Activated CD8-positive, alpha-beta memory T cell treated with anti-CD3 and anti-CD28 coated beads, Interleukin-2, amount 10 ng/mL, durations not matched to agents 7 days and 5 days (primary cell): ENCODE measurements at regions not wholly inside any gene's neighbourhood (a gene's known extent, or its start where the extent isn't known, plus 50 kb on each side); places are given as distances from the start of the nearest gene placed in this dataset.
"Not testable (repeated sequence)": the region's sequence is repeated elsewhere in the genome, so short reads cannot be mapped to it uniquely, and the experiment has no call there.

Experiments
- ATAC-seq: fragments of 150-1000 bp; cut with Tn5 transposase; one replicate; pipeline ENCODE4 v1.10.0; 2021; ENCODE audit warnings: moderate library complexity
- CTCF ChIA-PET: fragments of 350-600 bp; sonication (Branson Sonifier 250); formaldehyde crosslinking; loops from one replicate; lab custom pipeline; 2021; ENCODE audit warnings: antibody characterized with exemption; lab: Charles Lee
- DNase-seq: peaks from one replicate; pipeline ENCODE4 v3.0.0-alpha.2; 2020
- H3K27ac Mint-ChIP-seq: one replicate; pipeline ENCODE4 v1.8.0; 2021; ENCODE audit warnings: mild to moderate bottlenecking, mixed read lengths
- H3K27me3 Mint-ChIP-seq: one replicate; pipeline ENCODE4 v1.8.0; 2021; ENCODE audit warnings: mixed read lengths
- H3K36me3 Mint-ChIP-seq: one replicate; pipeline ENCODE4 v1.8.0; 2021; ENCODE audit warnings: mild to moderate bottlenecking, mixed read lengths
- H3K4me1 Mint-ChIP-seq: one replicate; pipeline ENCODE4 v1.8.0; 2021; ENCODE audit warnings: mixed read lengths
- H3K4me3 Mint-ChIP-seq: one replicate; pipeline ENCODE4 v1.8.0; 2021; ENCODE audit warnings: mild to moderate bottlenecking, moderate library complexity, mixed read lengths
- H3K9me3 Mint-ChIP-seq: one replicate; pipeline ENCODE4 v1.8.0; 2022; ENCODE audit warnings: low read depth, mixed read lengths

- H3K27ac Mint-ChIP-seq, H3K36me3 Mint-ChIP-seq, H3K4me3 Mint-ChIP-seq, H3K4me1 Mint-ChIP-seq, ATAC-seq, CTCF ChIA-PET, H3K27me3 Mint-ChIP-seq, DNase-seq: not testable (repeated sequence)
- peaks cover 11% of the 10 kb centered on the region for H3K9me3 Mint-ChIP-seq
Measured at GRCh38 chr1:217039139-217039538, 315.9 kb upstream of the ESRRG start.

DNA sequence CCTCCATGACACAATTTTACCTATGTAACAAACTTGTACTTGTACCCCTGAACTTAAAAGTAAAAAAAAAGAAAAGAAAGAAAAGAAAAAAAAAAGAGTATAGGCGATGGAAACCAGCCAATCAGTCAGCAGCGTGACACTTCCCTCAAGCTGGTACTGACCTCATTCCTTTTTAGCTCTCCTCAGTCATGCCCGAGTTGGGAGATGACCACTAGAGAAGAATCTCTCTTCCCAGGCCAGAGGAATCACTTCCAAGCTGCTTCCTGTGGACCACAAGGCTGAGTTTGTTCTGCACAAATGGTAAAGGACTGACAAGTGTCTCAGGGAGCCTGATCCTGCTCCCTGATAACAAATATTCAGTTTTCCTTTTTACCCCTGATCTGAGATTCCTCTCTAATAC, 313.5 kb upstream of the ESRRG start:
- CTCF ChIA-PET, result no interaction called here
- no peak overlapping the region for H3K27ac Mint-ChIP-seq

DNA sequence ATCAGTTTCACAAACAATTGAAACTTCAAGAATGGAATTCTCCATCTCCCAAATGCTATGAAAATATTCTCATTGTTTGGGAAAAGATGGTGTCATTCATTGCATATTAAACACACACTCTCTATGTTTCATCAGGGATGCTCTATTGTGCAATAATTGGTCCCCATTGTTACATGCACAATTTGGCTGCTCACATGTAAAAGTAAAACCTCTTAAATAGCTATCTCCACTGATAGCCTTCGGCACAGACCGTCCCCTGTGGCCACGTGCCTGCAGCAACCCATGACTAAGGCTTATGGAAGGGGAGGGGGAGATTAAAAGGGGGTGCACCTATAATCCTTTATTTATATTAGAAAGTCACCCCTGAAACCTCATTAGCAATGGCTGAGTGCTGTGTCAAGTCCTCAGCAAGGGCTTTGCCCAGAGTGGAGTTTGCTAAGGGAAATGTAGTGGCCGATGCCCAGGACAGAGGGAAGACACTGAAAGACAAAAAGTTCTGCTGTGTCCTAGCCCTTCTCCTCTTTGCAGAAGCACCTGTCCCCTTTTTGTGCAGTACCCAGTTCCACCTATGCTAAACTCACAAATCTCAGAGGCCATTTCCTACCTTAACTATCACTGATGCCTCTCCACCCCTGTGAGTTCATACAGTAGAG, 309.6 kb upstream of the ESRRG start:
- ATAC-seq, result no peak
- Mint-ChIP-seq H3K27me3 (no peaks in the 10 kb centered on the region), H3K9me3 (peaks cover 2% of the 10 kb centered on the region), H3K27ac (no peak overlapping the region), H3K4me1 (no peaks in the 10 kb centered on the region), H3K36me3 (no peaks in the 10 kb centered on the region), H3K4me3 (no peak overlapping the region)
- DNase-seq, result no peak
- CTCF ChIA-PET, result no interaction called here

More for the DNA sequence above, 313.5 kb upstream of the ESRRG start:
- H3K9me3 Mint-ChIP-seq, result peaks cover 11% of the 10 kb centered on the region
- H3K27me3 Mint-ChIP-seq, result no peaks in the 10 kb centered on the region
- no peaks in the 10 kb centered on the region for H3K36me3 Mint-ChIP-seq
- no peak for ATAC-seq
- no peak overlapping the region for H3K4me3 Mint-ChIP-seq
- DNase-seq, result no peak
- H3K4me1 Mint-ChIP-seq, result no peaks in the 10 kb centered on the region

DNA sequence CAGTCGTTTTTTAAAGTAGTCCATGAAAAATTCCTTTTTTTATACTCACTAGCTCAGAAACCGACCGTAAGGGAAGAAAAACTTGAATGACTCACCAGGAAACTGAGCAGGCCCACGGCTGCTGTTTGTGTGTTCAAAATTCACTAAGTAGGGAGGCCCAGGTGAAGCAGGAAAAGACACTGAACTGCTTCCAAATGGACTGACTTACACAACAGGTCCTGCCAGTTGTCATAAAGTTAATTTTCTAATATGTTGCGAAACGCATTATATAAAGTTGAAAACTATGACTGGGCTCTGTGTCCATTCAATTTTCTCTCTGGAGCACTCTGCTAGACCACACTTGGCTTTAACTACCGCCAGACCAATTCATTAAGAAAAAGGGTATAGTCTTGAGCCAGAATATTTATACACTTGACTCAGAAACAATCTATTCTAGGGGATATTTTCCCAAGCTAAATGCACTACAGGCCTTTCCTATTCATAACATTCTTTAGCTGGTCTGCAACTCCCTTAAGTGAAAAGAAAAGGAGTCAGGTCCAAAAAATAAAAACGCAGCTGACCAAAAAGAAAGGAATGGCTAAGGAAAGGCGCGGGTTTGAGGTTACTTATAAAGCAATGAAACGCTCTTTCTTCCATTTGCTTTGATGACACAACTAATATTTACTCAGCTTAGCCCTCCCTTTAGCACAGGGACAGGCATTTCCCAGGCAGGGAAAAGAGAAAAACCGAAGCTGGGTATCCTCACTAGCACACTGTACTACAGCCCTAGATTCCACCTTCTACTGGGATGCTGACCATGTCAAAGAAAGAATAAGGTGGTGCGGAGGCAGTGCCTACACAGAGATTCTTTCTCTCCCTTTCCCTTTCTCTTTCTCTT, 306.3 kb upstream of the ESRRG start:
- Mint-ChIP-seq H3K27me3 (no peaks in the 10 kb centered on the region), H3K4me3 (no peak overlapping the region), H3K36me3 (no peaks in the 10 kb centered on the region), H3K27ac (no peak overlapping the region), H3K9me3 (peaks cover 2% of the 10 kb centered on the region), H3K4me1 (no peaks in the 10 kb centered on the region)
- DNase-seq, result no peak
- CTCF ChIA-PET, result no interaction called here
- ATAC-seq, result no peak

GRCh38 chr1:217027403-217028080, 304.3 kb upstream of the ESRRG start:
- H3K36me3 Mint-ChIP-seq, result no peaks in the 10 kb centered on the region
- DNase-seq, result no peak
- no peak for ATAC-seq
- H3K27me3 Mint-ChIP-seq, result no peaks in the 10 kb centered on the region
- no peaks in the 10 kb centered on the region for H3K4me1 Mint-ChIP-seq
- no peak overlapping the region for H3K27ac Mint-ChIP-seq
- no peak overlapping the region for H3K4me3 Mint-ChIP-seq
- CTCF ChIA-PET, result no interaction called here
- H3K9me3 Mint-ChIP-seq, result peaks cover 3% of the 10 kb centered on the region

- Mint-ChIP-seq H3K36me3 (no peaks in the 10 kb centered on the region), H3K27me3 (no peaks in the 10 kb centered on the region), H3K4me3 (no peak overlapping the region), H3K27ac (no peak overlapping the region), H3K9me3 (peaks cover 4% of the 10 kb centered on the region), H3K4me1 (no peaks in the 10 kb centered on the region)
- DNase-seq (no peak), ATAC-seq (no peak)
- CTCF ChIA-PET, result no interaction called here
Measured at GRCh38 chr1:217026531-217026930, 303.3 kb upstream of the ESRRG start.

- DNase-seq, result no peak
- no peaks in the 10 kb centered on the region for H3K36me3 Mint-ChIP-seq
- ATAC-seq, result no peak
- no peak overlapping the region for H3K27ac Mint-ChIP-seq
- CTCF ChIA-PET, result no interaction called here
- no peaks in the 10 kb centered on the region for H3K4me1 Mint-ChIP-seq
- no peaks in the 10 kb centered on the region for H3K27me3 Mint-ChIP-seq
- H3K4me3 Mint-ChIP-seq, result no peak overlapping the region
- peaks cover 5% of the 10 kb centered on the region for H3K9me3 Mint-ChIP-seq
Measured at GRCh38 chr1:217025381-217025780, 302.2 kb upstream of the ESRRG start.

GRCh38 chr1:217024911-217025310, 301.7 kb upstream of the ESRRG start:
- Mint-ChIP-seq H3K36me3 (no peaks in the 10 kb centered on the region), H3K9me3 (peaks cover 5% of the 10 kb centered on the region), H3K27me3 (no peaks in the 10 kb centered on the region), H3K27ac (no peak overlapping the region), H3K4me1 (no peaks in the 10 kb centered on the region), H3K4me3 (no peak overlapping the region)
- DNase-seq (no peak), ATAC-seq (no peak)
- CTCF ChIA-PET, result no interaction called here

- DNase-seq (no peak), ATAC-seq (no peak)
- Mint-ChIP-seq H3K9me3 (peaks cover 5% of the 10 kb centered on the region), H3K4me3 (no peak overlapping the region), H3K27ac (no peak overlapping the region), H3K36me3 (no peaks in the 10 kb centered on the region), H3K4me1 (no peaks in the 10 kb centered on the region), H3K27me3 (no peaks in the 10 kb centered on the region)
- CTCF ChIA-PET, result interaction anchor here (0.7 kb wide), 1 partner anchor 12 kb away, joined by 3 read pairs; no protein-coding TSS in a partner anchor
Measured at GRCh38 chr1:217021956-217022355, 298.7 kb upstream of the ESRRG start.

- Mint-ChIP-seq H3K4me3 (no peak overlapping the region), H3K27me3 (no peaks in the 10 kb centered on the region), H3K27ac (no peak overlapping the region), H3K4me1 (no peaks in the 10 kb centered on the region), H3K9me3 (peaks cover 5% of the 10 kb centered on the region), H3K36me3 (no peaks in the 10 kb centered on the region)
- CTCF ChIA-PET, result interaction anchor here (0.7 kb wide), 1 partner anchor 12 kb away, joined by 3 read pairs; no protein-coding TSS in a partner anchor
- ATAC-seq (no peak), DNase-seq (no peak)
Measured at GRCh38 chr1:217021400-217021799, 298.2 kb upstream of the ESRRG start.

DNA sequence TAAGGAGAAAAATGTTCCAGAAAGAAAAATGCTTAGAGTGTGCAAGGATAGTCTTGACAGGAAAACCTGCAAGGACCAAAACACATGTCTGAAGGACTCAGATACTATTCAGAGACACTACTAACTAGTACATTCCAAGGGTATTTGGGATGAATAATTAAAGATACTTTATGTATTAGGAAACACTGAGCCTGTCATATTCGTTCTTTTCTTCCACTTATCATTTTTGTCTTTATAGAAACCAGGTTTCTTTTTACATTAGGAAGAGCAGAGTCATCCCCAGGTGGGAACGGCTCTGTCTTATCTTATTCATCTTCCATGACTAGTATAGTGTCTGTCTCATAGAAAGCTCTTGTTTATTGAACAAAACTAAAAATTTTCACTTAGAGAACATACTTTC, 296.2 kb upstream of the ESRRG start:
- no peaks in the 10 kb centered on the region for H3K4me1 Mint-ChIP-seq
- H3K9me3 Mint-ChIP-seq, result peaks cover 5% of the 10 kb centered on the region
- H3K27me3 Mint-ChIP-seq, result no peaks in the 10 kb centered on the region
- H3K27ac Mint-ChIP-seq, result no peak overlapping the region
- no peaks in the 10 kb centered on the region for H3K36me3 Mint-ChIP-seq
- CTCF ChIA-PET, result no interaction called here
- ATAC-seq (no peak), DNase-seq (no peak)
- no peak overlapping the region for H3K4me3 Mint-ChIP-seq

DNA sequence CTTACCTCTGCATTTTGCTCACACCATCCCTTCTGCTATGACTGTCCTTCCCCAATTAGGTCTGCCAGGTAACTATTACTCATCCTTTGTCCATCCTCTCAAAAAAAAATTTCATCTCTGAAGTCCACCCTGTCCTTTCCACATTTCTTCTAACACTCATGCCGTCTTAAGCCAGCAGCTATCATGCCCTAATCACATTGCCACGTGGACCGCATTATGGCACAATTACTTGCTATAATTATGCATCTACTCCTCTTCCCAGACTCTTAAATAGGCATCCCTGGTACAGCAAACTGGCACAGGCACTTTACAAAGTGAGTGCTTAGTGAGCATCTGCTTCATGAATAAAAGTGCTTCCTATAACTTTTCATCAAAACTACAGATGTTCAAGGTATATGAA, 295.4 kb upstream of the ESRRG start:
- ATAC-seq, result no peak
- H3K27me3 Mint-ChIP-seq, result no peaks in the 10 kb centered on the region
- no peak for DNase-seq
- H3K4me1 Mint-ChIP-seq, result no peaks in the 10 kb centered on the region
- H3K4me3 Mint-ChIP-seq, result no peak overlapping the region
- no peaks in the 10 kb centered on the region for H3K36me3 Mint-ChIP-seq
- H3K27ac Mint-ChIP-seq, result no peak overlapping the region
- CTCF ChIA-PET, result no interaction called here
- H3K9me3 Mint-ChIP-seq, result peaks cover 5% of the 10 kb centered on the region

- H3K9me3 Mint-ChIP-seq, result peaks cover 2% of the 10 kb centered on the region
- H3K4me3 Mint-ChIP-seq, result no peak overlapping the region
- CTCF ChIA-PET, result no interaction called here
- no peak overlapping the region for H3K27ac Mint-ChIP-seq
- H3K4me1 Mint-ChIP-seq, result no peaks in the 10 kb centered on the region
- H3K27me3 Mint-ChIP-seq, result no peaks in the 10 kb centered on the region
- DNase-seq (no peak), ATAC-seq (no peak)
- no peaks in the 10 kb centered on the region for H3K36me3 Mint-ChIP-seq
Measured at GRCh38 chr1:217017165-217017564, 293.9 kb upstream of the ESRRG start.
